ENCODE measurements at regions not wholly inside any gene's neighbourhood (a gene's known extent, or its start where the extent isn't known, plus 50 kb on each side); places are given as distances from the start of the nearest gene placed in this dataset.

- no peak for DNase-seq
Observed at GRCh38 chr22:49197505-49197904, 630.2 kb downstream of the BRD1 start.

- no peak for DNase-seq
Observed at GRCh38 chr22:49196046-49196511, 631.6 kb downstream of the BRD1 start.

GRCh38 chr22:49195636-49196035 lies 632.0 kb downstream of the BRD1 start:
- no peak for DNase-seq

- DNase-seq = no peak
Observed at GRCh38 chr22:49193901-49194465, 633.7 kb downstream of the BRD1 start.

GRCh38 chr22:49193348-49193747 lies 634.3 kb downstream of the BRD1 start:
- DNase-seq = no peak

- no peak for DNase-seq
Observed at GRCh38 chr22:49192857-49193250, 634.8 kb downstream of the BRD1 start.

GRCh38 chr22:49192180-49192856 lies 635.4 kb downstream of the BRD1 start:
- DNase-seq = no peak

GRCh38 chr22:49191506-49191980 lies 636.1 kb downstream of the BRD1 start:
- DNase-seq = no peak

- DNase-seq = no peak
Observed at GRCh38 chr22:49190816-49191505, 636.7 kb downstream of the BRD1 start.

- no peak for DNase-seq
Observed at GRCh38 chr22:49189871-49190270, 637.8 kb downstream of the BRD1 start.

GRCh38 chr22:49188591-49188990 lies 639.1 kb downstream of the BRD1 start:
- DNase-seq = no peak

GRCh38 chr22:49188091-49188490 lies 639.6 kb downstream of the BRD1 start:
- no peak for DNase-seq

GRCh38 chr22:49186762-49187161 lies 640.9 kb downstream of the BRD1 start:
- DNase-seq = no peak

GRCh38 chr22:49186293-49186692 lies 641.4 kb downstream of the BRD1 start:
- no peak for DNase-seq

GRCh38 chr22:49185312-49185969 lies 642.2 kb downstream of the BRD1 start:
- DNase-seq = no peak

GRCh38 chr22:49184736-49185135 lies 642.9 kb downstream of the BRD1 start:
- no peak for DNase-seq

- no peak for DNase-seq
Observed at GRCh38 chr22:49183826-49184216, 643.9 kb downstream of the BRD1 start.

GRCh38 chr22:49183208-49183825 lies 644.4 kb downstream of the BRD1 start:
- DNase-seq = no peak

GRCh38 chr22:49182416-49182815 lies 645.3 kb downstream of the BRD1 start:
- no peak for DNase-seq

GRCh38 chr22:49181942-49182341 lies 645.7 kb downstream of the BRD1 start:
- no peak for DNase-seq

GRCh38 chr22:49181431-49181830 lies 646.2 kb downstream of the BRD1 start:
- no peak for DNase-seq

GRCh38 chr22:49180683-49181024 lies 647.0 kb downstream of the BRD1 start:
- no peak for DNase-seq
